ENCODE measurements at regions not wholly inside any gene's neighbourhood (a gene's known extent, or its start where the extent isn't known, plus 50 kb on each side); places are given as distances from the start of the nearest gene placed in this dataset.

GRCh38 chr2:128486640-128487375 lies 168.1 kb upstream of the HS6ST1 start:
- H3K36me3 ChIP-seq (ENCODE audit: control insufficient read depth, insufficient read depth, low read length): no peaks in the 10 kb centered on the region
- no peaks in the 10 kb centered on the region for H3K9me3 ChIP-seq (ENCODE audit: control insufficient read depth, insufficient read depth, low read length)
- no peak overlapping the region for H3K4me3 ChIP-seq (ENCODE audit: low read depth, low read length)
- H3K27me3 ChIP-seq (ENCODE audit: control insufficient read depth, insufficient read depth, low read length): no peaks in the 10 kb centered on the region
- no peak overlapping the region for H3K9ac ChIP-seq (ENCODE audit: low read depth, low read length)
- no peak overlapping the region for H3K27ac ChIP-seq (ENCODE audit: low read depth, low read length)
- peaks cover 43% of the 10 kb centered on the region for H3K4me1 ChIP-seq (ENCODE audit: control insufficient read depth, insufficient read depth, low read length)

GRCh38 chr2:128487650-128488387 lies 169.2 kb upstream of the HS6ST1 start:
- no peak overlapping the region for H3K4me3 ChIP-seq (ENCODE audit: low read depth, low read length)
- H3K9me3 ChIP-seq (ENCODE audit: control insufficient read depth, insufficient read depth, low read length): no peaks in the 10 kb centered on the region
- no peak overlapping the region for H3K27ac ChIP-seq (ENCODE audit: low read depth, low read length)
- H3K36me3 ChIP-seq (ENCODE audit: control insufficient read depth, insufficient read depth, low read length): no peaks in the 10 kb centered on the region
- peak overlapping the region; percentile 4; the same call in 1 of the 2 replicates for H3K9ac ChIP-seq (ENCODE audit: low read depth, low read length)
- peaks cover 53% of the 10 kb centered on the region for H3K4me1 ChIP-seq (ENCODE audit: control insufficient read depth, insufficient read depth, low read length)
- H3K27me3 ChIP-seq (ENCODE audit: control insufficient read depth, insufficient read depth, low read length): no peaks in the 10 kb centered on the region

- Histone ChIP-seq H3K9ac (ENCODE audit: low read depth, low read length) (no peak overlapping the region; the same call in 1 of the 2 replicates), H3K4me1 (ENCODE audit: control insufficient read depth, insufficient read depth, low read length) (peaks cover 54% of the 10 kb centered on the region), H3K9me3 (ENCODE audit: control insufficient read depth, insufficient read depth, low read length) (no peaks in the 10 kb centered on the region), H3K36me3 (ENCODE audit: control insufficient read depth, insufficient read depth, low read length) (no peaks in the 10 kb centered on the region), H3K27ac (ENCODE audit: low read depth, low read length) (no peak overlapping the region), H3K4me3 (ENCODE audit: low read depth, low read length) (no peak overlapping the region), H3K27me3 (ENCODE audit: control insufficient read depth, insufficient read depth, low read length) (no peaks in the 10 kb centered on the region)
These were observed 169.8 kb upstream of the HS6ST1 start for GRCh38 chr2:128488434-128488833.

DNA sequence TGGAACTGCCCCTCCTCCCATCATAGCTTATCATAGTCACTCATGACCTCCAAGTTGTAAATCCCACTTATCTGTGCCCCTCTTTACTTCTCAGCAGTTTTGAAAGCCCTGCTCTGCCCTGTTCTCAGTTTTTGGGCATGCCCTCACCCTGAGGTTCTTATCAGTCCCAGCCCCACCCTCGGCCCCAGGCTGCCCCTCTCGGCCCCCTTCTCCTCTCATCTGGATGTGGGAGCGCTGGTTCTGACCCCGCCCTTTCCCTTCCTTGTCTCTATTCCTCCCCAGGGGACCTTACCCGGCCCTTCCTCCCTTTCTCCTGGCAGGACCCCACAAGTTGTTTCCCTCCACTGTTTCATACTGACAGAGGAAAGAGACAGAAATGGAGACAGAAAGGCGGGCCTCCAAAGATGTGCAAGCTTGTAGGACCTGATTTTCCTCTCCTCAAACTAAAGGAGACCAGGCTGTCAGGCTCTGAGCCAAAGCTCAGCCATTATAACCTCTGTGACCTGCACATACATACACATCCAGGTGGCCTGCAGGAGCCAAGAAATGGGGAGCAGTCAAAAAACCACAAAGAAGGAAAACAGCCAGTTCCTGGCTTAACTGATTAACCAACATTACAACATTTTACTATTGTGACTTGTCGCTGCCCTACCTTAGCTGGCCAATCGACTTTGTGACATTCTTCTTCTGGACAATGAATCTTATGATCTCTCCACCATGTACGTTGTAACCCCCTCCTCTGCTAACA lies 171.0 kb upstream of the HS6ST1 start:
- Histone ChIP-seq H3K27me3 (ENCODE audit: control insufficient read depth, insufficient read depth, low read length) (no peaks in the 10 kb centered on the region), H3K9ac (ENCODE audit: low read depth, low read length) (no peak overlapping the region), H3K4me1 (ENCODE audit: control insufficient read depth, insufficient read depth, low read length) (peaks cover 54% of the 10 kb centered on the region), H3K36me3 (ENCODE audit: control insufficient read depth, insufficient read depth, low read length) (no peaks in the 10 kb centered on the region), H3K27ac (ENCODE audit: low read depth, low read length) (no peak overlapping the region), H3K9me3 (ENCODE audit: control insufficient read depth, insufficient read depth, low read length) (no peaks in the 10 kb centered on the region), H3K4me3 (ENCODE audit: low read depth, low read length) (no peak overlapping the region)

DNA sequence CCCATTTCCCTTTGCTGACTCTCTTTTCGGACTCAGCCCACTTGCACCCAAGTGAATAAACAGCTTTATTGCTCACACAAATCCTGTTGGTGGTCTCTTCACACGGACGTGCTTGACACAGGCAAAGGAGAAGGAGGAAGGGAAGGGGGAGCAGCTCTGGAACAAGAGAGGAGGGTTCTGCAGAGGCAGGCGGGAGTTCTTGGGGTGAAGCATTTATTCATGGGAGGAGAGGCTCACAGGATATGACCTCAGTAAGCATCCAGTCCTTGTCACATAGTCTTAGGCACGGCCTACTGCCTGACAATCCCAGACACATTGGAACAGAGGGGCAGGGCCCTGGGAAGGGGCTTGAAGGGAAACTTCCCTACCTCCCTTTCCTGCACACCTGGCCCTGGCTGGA lies 171.7 kb upstream of the HS6ST1 start:
- Histone ChIP-seq H3K27me3 (ENCODE audit: control insufficient read depth, insufficient read depth, low read length) (no peaks in the 10 kb centered on the region), H3K36me3 (ENCODE audit: control insufficient read depth, insufficient read depth, low read length) (no peaks in the 10 kb centered on the region), H3K4me1 (ENCODE audit: control insufficient read depth, insufficient read depth, low read length) (peaks cover 54% of the 10 kb centered on the region), H3K9ac (ENCODE audit: low read depth, low read length) (no peak overlapping the region), H3K4me3 (ENCODE audit: low read depth, low read length) (no peak overlapping the region), H3K27ac (ENCODE audit: low read depth, low read length) (no peak overlapping the region), H3K9me3 (ENCODE audit: control insufficient read depth, insufficient read depth, low read length) (no peaks in the 10 kb centered on the region)

DNA sequence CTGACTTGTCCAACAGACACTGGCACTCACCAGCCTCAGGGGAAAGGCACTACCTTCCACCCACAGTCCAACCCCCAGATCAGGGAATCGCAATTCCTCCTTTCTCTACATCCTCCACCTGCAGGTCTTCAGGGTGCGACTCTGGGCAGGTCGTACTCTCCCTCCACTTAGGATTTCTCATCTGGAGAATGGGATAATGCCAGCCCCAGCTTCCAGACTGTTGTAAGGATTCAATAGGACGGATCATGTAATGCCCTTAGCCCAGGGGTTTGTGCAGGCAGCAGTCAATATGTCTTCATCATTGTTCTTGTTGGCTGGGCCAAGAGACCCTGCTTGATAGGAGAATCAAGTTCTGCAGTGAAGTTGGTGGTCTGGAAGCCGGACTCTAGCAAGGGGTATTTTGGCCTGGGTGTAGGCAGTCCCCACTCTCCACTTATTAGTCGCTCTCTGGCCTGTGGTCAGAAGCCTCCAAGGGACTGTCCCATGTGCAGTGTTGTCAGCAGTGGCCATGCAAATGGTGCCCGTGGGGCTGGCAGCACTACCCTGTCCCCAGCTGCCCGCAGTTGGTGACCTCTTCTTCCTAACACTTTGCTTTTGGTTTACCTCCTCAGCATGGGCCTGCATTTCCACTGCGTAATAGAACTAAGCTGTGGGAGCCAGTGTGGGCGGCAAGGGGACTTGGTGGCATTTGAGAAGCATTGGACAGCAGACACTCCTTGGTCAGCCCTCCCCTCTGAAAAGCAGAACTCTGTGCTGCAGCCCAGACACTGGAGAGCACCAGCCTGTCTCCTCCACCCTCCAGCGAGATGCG lies 172.4 kb upstream of the HS6ST1 start:
- Histone ChIP-seq H3K4me1 (ENCODE audit: control insufficient read depth, insufficient read depth, low read length) (peaks cover 54% of the 10 kb centered on the region), H3K36me3 (ENCODE audit: control insufficient read depth, insufficient read depth, low read length) (no peaks in the 10 kb centered on the region), H3K4me3 (ENCODE audit: low read depth, low read length) (no peak overlapping the region; the same call in 1 of the 2 replicates), H3K27ac (ENCODE audit: low read depth, low read length) (peak overlapping the region; percentile 67), H3K27me3 (ENCODE audit: control insufficient read depth, insufficient read depth, low read length) (no peaks in the 10 kb centered on the region), H3K9me3 (ENCODE audit: control insufficient read depth, insufficient read depth, low read length) (no peaks in the 10 kb centered on the region), H3K9ac (ENCODE audit: low read depth, low read length) (peak overlapping the region; percentile 13; the same call in 1 of the 2 replicates)

GRCh38 chr2:128491692-128492244 lies 173.1 kb upstream of the HS6ST1 start:
- Histone ChIP-seq H3K27me3 (ENCODE audit: control insufficient read depth, insufficient read depth, low read length) (no peaks in the 10 kb centered on the region), H3K36me3 (ENCODE audit: control insufficient read depth, insufficient read depth, low read length) (no peaks in the 10 kb centered on the region), H3K27ac (ENCODE audit: low read depth, low read length) (peak overlapping the region; percentile 67), H3K9ac (ENCODE audit: low read depth, low read length) (peak overlapping the region; percentile 13; the same call in 1 of the 2 replicates), H3K9me3 (ENCODE audit: control insufficient read depth, insufficient read depth, low read length) (no peaks in the 10 kb centered on the region), H3K4me3 (ENCODE audit: low read depth, low read length) (peak overlapping the region; percentile 15; the same call in 1 of the 2 replicates), H3K4me1 (ENCODE audit: control insufficient read depth, insufficient read depth, low read length) (peaks cover 54% of the 10 kb centered on the region)

GRCh38 chr2:128492966-128493811 lies 174.5 kb upstream of the HS6ST1 start:
- Histone ChIP-seq H3K36me3 (ENCODE audit: control insufficient read depth, insufficient read depth, low read length) (no peaks in the 10 kb centered on the region), H3K4me3 (ENCODE audit: low read depth, low read length) (no peak overlapping the region), H3K4me1 (ENCODE audit: control insufficient read depth, insufficient read depth, low read length) (peaks cover 48% of the 10 kb centered on the region), H3K27ac (ENCODE audit: low read depth, low read length) (no peak overlapping the region), H3K9me3 (ENCODE audit: control insufficient read depth, insufficient read depth, low read length) (no peaks in the 10 kb centered on the region), H3K27me3 (ENCODE audit: control insufficient read depth, insufficient read depth, low read length) (no peaks in the 10 kb centered on the region), H3K9ac (ENCODE audit: low read depth, low read length) (no peak overlapping the region)

- Histone ChIP-seq H3K27me3 (ENCODE audit: control insufficient read depth, insufficient read depth, low read length) (no peaks in the 10 kb centered on the region), H3K36me3 (ENCODE audit: control insufficient read depth, insufficient read depth, low read length) (no peaks in the 10 kb centered on the region), H3K4me3 (ENCODE audit: low read depth, low read length) (no peak overlapping the region), H3K9ac (ENCODE audit: low read depth, low read length) (no peak overlapping the region), H3K9me3 (ENCODE audit: control insufficient read depth, insufficient read depth, low read length) (no peaks in the 10 kb centered on the region), H3K4me1 (ENCODE audit: control insufficient read depth, insufficient read depth, low read length) (peaks cover 41% of the 10 kb centered on the region), H3K27ac (ENCODE audit: low read depth, low read length) (no peak overlapping the region)
These were observed 175.2 kb upstream of the HS6ST1 start for GRCh38 chr2:128493880-128494279.
